Fibroblast of lung (primary cell): ENCODE measurements at regions not wholly inside any gene's neighbourhood (a gene's known extent, or its start where the extent isn't known, plus 50 kb on each side); places are given as distances from the start of the nearest gene placed in this dataset.

ENCODE experiments used
- EZH2 ChIP-seq: IDR thresholded peaks from 2 replicates; pipeline ENCODE4 v1.5.1; 2012; ENCODE audit warnings: low read length, control low read depth, mild to moderate bottlenecking; ENCODE audit errors: missing control alignments
- TF ChIP-seq, protein P1 (sequence below), 2 donors: IDR thresholded peaks in 1 of 2; conservative IDR thresholded peaks in 1 of 2; 1 replicate in 1 of 2; 2 replicates in 1 of 2; pipeline ENCODE4 v1.5.1; 2011 to 2012; ENCODE audit warnings: low read length in 2 of 2, control low read depth in 1 of 2, inconsistent platforms in 1 of 2, low read depth in 1 of 2, mild to moderate bottlenecking in 1 of 2

GRCh38 chr6:130313206-130313605 is 52.6 kb upstream of the TMEM200A start:
- TF ChIP-seq, protein P1, sequence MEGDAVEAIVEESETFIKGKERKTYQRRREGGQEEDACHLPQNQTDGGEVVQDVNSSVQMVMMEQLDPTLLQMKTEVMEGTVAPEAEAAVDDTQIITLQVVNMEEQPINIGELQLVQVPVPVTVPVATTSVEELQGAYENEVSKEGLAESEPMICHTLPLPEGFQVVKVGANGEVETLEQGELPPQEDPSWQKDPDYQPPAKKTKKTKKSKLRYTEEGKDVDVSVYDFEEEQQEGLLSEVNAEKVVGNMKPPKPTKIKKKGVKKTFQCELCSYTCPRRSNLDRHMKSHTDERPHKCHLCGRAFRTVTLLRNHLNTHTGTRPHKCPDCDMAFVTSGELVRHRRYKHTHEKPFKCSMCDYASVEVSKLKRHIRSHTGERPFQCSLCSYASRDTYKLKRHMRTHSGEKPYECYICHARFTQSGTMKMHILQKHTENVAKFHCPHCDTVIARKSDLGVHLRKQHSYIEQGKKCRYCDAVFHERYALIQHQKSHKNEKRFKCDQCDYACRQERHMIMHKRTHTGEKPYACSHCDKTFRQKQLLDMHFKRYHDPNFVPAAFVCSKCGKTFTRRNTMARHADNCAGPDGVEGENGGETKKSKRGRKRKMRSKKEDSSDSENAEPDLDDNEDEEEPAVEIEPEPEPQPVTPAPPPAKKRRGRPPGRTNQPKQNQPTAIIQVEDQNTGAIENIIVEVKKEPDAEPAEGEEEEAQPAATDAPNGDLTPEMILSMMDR (conservative IDR thresholded peaks at IDR 0.05 in 1 of 2, IDR thresholded peaks at IDR 0.05 in 1 of 2; ENCODE audit: low read depth in 1 of 2, low read length in 2 of 2): no peak
- no peak for TF ChIP-seq EZH2
